ENCODE measurements at regions not wholly inside any gene's neighbourhood (a gene's known extent, or its start where the extent isn't known, plus 50 kb on each side); places are given as distances from the start of the nearest gene placed in this dataset.
A peak's percentile ranks its signal among the peaks of the same experiment; 100 is the strongest.

DNA sequence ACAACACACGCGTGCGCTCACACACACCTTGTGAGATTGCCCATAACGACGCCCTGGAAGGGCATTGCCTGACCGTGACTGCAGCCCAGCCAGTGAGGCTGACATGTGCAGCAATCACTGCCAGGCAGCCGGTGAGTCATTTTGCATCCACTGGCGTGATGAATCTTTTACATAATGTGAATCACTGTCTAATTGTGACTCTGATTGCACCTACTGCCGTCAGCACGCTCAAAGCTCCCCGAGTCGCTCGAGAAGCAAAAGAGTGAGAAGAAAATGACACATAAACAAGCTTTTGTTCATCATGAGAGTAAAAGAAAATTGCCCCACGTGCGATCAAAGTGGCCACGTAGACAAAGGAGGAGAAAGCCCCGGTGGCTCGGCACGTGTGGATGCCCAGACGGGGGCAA, 117.4 kb upstream of the PFKP start (continued):
- TF ChIP-seq, protein P1, sequence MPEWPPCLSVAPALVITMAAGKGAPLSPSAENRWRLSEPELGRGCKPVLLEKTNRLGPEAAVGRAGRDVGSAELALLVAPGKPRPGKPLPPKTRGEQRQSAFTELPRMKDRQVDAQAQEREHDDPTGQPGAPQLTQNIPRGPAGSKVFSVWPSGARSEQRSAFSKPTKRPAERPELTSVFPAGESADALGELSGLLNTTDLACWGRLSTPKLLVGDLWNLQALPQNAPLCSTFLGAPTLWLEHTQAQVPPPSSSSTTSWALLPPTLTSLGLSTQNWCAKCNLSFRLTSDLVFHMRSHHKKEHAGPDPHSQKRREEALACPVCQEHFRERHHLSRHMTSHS (tag by site-specific recombination; IDR thresholded peaks at IDR 0.05) = no peak
- TF ChIP-seq SP3 (tag by site-specific recombination; IDR thresholded peaks at IDR 0.05) (no peak), ZFP69B (tag by site-specific recombination; IDR thresholded peaks at IDR 0.05) (no peak), ZNF133 (tag by site-specific recombination; IDR thresholded peaks at IDR 0.05) (no peak), ZNF792 (tag by site-specific recombination; IDR thresholded peaks at IDR 0.05) (no peak), ZNF112 (tag by site-specific recombination; IDR thresholded peaks at IDR 0.05) (no peak), ZNF48 (tag by site-specific recombination; IDR thresholded peaks at IDR 0.05) (no peak), ZNF621 (tag by site-specific recombination; IDR thresholded peaks at IDR 0.05) (no peak), GLIS2 (tag by site-specific recombination; IDR thresholded peaks at IDR 0.05) (0 out of 2 replicates have a peak, but pooled peaks have one; percentile 30), ZSCAN23 (tag by site-specific recombination; IDR thresholded peaks at IDR 0.05) (no peak), ZNF510 (tag by site-specific recombination; IDR thresholded peaks at IDR 0.05; ENCODE audit: insufficient replicate concordance) (no peak)
- TF ChIP-seq, protein P2, sequence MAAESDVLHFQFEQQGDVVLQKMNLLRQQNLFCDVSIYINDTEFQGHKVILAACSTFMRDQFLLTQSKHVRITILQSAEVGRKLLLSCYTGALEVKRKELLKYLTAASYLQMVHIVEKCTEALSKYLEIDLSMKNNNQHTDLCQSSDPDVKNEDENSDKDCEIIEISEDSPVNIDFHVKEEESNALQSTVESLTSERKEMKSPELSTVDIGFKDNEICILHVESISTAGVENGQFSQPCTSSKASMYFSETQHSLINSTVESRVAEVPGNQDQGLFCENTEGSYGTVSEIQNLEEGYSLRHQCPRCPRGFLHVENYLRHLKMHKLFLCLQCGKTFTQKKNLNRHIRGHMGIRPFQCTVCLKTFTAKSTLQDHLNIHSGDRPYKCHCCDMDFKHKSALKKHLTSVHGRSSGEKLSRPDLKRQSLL (tag by site-specific recombination; IDR thresholded peaks at IDR 0.05) = no peak
- TF ChIP-seq, protein P3, sequence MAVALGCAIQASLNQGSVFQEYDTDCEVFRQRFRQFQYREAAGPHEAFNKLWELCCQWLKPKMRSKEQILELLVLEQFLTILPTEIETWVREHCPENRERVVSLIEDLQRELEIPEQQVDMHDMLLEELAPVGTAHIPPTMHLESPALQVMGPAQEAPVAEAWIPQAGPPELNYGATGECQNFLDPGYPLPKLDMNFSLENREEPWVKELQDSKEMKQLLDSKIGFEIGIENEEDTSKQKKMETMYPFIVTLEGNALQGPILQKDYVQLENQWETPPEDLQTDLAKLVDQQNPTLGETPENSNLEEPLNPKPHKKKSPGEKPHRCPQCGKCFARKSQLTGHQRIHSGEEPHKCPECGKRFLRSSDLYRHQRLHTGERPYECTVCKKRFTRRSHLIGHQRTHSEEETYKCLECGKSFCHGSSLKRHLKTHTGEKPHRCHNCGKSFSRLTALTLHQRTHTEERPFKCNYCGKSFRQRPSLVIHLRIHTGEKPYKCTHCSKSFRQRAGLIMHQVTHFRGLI (tag by site-specific recombination; IDR thresholded peaks at IDR 0.05) = peak; percentile 69; the same call in 1 of the 2 replicates
- TF ChIP-seq, protein P4, sequence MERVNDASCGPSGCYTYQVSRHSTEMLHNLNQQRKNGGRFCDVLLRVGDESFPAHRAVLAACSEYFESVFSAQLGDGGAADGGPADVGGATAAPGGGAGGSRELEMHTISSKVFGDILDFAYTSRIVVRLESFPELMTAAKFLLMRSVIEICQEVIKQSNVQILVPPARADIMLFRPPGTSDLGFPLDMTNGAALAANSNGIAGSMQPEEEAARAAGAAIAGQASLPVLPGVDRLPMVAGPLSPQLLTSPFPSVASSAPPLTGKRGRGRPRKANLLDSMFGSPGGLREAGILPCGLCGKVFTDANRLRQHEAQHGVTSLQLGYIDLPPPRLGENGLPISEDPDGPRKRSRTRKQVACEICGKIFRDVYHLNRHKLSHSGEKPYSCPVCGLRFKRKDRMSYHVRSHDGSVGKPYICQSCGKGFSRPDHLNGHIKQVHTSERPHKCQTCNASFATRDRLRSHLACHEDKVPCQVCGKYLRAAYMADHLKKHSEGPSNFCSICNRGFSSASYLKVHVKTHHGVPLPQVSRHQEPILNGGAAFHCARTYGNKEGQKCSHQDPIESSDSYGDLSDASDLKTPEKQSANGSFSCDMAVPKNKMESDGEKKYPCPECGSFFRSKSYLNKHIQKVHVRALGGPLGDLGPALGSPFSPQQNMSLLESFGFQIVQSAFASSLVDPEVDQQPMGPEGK (tag by site-specific recombination; IDR thresholded peaks at IDR 0.05) = 0 out of 2 replicates have a peak, but pooled peaks have one; percentile 16

DNA sequence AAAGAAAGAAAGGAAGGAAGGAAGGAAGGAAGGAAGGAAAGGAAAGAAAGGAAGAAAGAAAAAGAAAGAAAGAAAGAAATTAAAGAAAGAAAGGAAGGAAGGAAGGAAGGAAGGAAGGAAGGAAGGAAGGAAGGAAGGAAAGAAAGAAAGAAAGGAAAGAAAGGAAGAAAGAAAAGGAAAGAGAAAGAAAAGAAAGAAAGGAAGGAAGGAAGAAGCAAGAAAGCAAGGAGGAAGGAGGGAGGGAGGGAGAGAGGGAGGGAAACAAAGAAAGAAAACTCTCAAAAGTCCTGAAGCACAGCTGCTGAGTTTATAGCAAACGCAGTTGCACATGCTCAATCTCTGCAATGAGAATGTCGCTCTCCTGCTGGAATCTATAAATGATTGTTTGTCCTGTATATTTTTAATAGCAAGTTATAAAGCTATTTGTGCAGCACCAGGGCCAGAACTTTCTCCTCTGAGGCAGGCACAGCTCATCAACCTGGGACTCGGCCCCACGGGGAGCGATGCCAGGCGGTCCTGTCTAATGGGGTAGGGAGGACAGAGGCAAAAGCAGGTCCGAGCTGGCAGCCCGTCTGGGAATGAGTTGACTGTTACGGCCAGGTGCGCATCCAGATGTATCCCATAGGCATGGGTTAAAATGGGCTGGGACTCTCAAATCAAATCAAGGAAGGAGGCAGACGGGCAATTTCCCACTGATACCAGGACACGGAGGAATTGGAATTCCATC, 118.0 kb upstream of the PFKP start:
- H3K4me3 ChIP-seq (ENCODE audit: low read depth, low read length) = peak overlapping the region; percentile 3; the same call in 1 of the 2 replicates
- H3K27ac ChIP-seq (ENCODE audit: extremely low read depth, low read depth, low read length) = no peak overlapping the region
- CTCF ChIA-PET = interaction anchor here (0.7 to 2.3 kb wide), 3 partner anchors 22 to 329 kb away, joined by 3 to 9 read pairs (median 5); no protein-coding TSS in a partner anchor
- H3K4me1 ChIP-seq (ENCODE audit: control insufficient read depth, insufficient read depth, low read length) = no peaks in the 10 kb centered on the region
- H3K36me3 ChIP-seq (ENCODE audit: control insufficient read depth in 2 of 2, insufficient read depth in 1 of 2, low read length in 2 of 2) = no peaks in the 10 kb centered on the region
- POLR2A ChIA-PET = no interaction called here
- TF ChIP-seq SALL2 (tag by site-specific recombination; IDR thresholded peaks at IDR 0.05; ENCODE audit: borderline replicate concordance) = no peak
- TF ChIP-seq INSM2 (tag by site-specific recombination; IDR thresholded peaks at IDR 0.05) = no peak
- no peak for TF ChIP-seq ZNF112 (tag by site-specific recombination; IDR thresholded peaks at IDR 0.05)
- TF ChIP-seq ZNF335 (tag by site-specific recombination; conservative IDR thresholded peaks at IDR 0.05) = 0 out of 2 replicates have a peak, but pooled peaks have one; percentile 7
- peak; percentile 92 for TF ChIP-seq ZNF366 (tag by site-specific recombination; conservative IDR thresholded peaks at IDR 0.05)
- H3K9me3 ChIP-seq (ENCODE audit: control insufficient read depth, insufficient read depth, low read depth, low read length) = no peaks in the 10 kb centered on the region
